ENCODE measurements at regions not wholly inside any gene's neighbourhood (a gene's known extent, or its start where the extent isn't known, plus 50 kb on each side); places are given as distances from the start of the nearest gene placed in this dataset.

DNA sequence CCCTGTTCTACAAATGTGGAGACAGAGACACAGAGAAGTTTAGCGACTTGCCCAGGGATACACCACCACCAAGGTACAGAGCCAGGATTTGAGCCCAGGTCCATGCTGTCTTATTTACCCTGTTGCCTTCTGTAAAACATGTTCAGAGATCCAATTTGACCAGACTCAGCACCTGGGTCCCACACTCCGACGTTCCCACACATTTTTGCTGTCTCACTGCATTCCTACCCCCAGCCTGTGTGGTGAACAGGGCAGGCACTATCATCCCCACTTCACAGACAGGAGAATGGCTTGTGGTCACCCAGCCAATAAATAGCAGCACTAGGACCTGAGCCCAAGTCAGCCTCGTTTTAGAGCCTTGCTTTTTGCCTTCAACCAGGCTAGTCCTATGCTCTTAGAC is 102.8 kb downstream of the PJA1 start:
- TF ChIP-seq, protein P1, sequence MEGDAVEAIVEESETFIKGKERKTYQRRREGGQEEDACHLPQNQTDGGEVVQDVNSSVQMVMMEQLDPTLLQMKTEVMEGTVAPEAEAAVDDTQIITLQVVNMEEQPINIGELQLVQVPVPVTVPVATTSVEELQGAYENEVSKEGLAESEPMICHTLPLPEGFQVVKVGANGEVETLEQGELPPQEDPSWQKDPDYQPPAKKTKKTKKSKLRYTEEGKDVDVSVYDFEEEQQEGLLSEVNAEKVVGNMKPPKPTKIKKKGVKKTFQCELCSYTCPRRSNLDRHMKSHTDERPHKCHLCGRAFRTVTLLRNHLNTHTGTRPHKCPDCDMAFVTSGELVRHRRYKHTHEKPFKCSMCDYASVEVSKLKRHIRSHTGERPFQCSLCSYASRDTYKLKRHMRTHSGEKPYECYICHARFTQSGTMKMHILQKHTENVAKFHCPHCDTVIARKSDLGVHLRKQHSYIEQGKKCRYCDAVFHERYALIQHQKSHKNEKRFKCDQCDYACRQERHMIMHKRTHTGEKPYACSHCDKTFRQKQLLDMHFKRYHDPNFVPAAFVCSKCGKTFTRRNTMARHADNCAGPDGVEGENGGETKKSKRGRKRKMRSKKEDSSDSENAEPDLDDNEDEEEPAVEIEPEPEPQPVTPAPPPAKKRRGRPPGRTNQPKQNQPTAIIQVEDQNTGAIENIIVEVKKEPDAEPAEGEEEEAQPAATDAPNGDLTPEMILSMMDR (conservative IDR thresholded peaks at IDR 0.05; ENCODE audit: low read depth, low read length), result no peak
- TF ChIP-seq POLR2A (IDR thresholded peaks at IDR 0.05; ENCODE audit: low read depth, low read length) (no peak), NFE2L2 (IDR thresholded peaks at IDR 0.05; ENCODE audit: low read depth, low read length) (no peak), RFX5 (IDR thresholded peaks at IDR 0.05; ENCODE audit: low read depth, low read length) (no peak), BHLHE40 (IDR thresholded peaks at IDR 0.05; ENCODE audit: low read depth, low read length) (no peak), CHD1 (IDR thresholded peaks at IDR 0.05; ENCODE audit: low read depth, low read length) (no peak)

All from IMR-90 (cell line).